Fibroblast of lung (primary cell): ENCODE measurements at regions not wholly inside any gene's neighbourhood (a gene's known extent, or its start where the extent isn't known, plus 50 kb on each side); places are given as distances from the start of the nearest gene placed in this dataset.

Source experiments
- CTCF ChIP-seq, 2 donors: IDR thresholded peaks in 1 of 2; conservative IDR thresholded peaks in 1 of 2; 1 replicate in 1 of 2; 2 replicates in 1 of 2; pipeline ENCODE4 v1.5.1; 2011 to 2012; ENCODE audit warnings: low read length in 2 of 2, control low read depth in 1 of 2, inconsistent platforms in 1 of 2, low read depth in 1 of 2, mild to moderate bottlenecking in 1 of 2
- EZH2 ChIP-seq: IDR thresholded peaks from 2 replicates; pipeline ENCODE4 v1.5.1; 2012; ENCODE audit warnings: low read length, control low read depth, mild to moderate bottlenecking; ENCODE audit errors: missing control alignments

- TF ChIP-seq CTCF (conservative IDR thresholded peaks at IDR 0.05 in 1 of 2, IDR thresholded peaks at IDR 0.05 in 1 of 2; ENCODE audit: low read depth in 1 of 2, low read length in 2 of 2), result no peak
- TF ChIP-seq EZH2, result no peak
Observed at GRCh38 chr2:212906620-212907019, 244.8 kb downstream of the IKZF2 start.
